ENCODE measurements at regions not wholly inside any gene's neighbourhood (a gene's known extent, or its start where the extent isn't known, plus 50 kb on each side); places are given as distances from the start of the nearest gene placed in this dataset.

- no peak for DNase-seq (ENCODE audit: low read depth)
- TF ChIP-seq CTCF (conservative IDR thresholded peaks at IDR 0.05; ENCODE audit: low read depth, low read length): no peak
- no peak overlapping the region for H3K4me3 ChIP-seq (ENCODE audit: low read depth, low read length)
These were observed 1091.8 kb downstream of the PCDH9 start for GRCh38 chr13:66138172-66138811.

DNA sequence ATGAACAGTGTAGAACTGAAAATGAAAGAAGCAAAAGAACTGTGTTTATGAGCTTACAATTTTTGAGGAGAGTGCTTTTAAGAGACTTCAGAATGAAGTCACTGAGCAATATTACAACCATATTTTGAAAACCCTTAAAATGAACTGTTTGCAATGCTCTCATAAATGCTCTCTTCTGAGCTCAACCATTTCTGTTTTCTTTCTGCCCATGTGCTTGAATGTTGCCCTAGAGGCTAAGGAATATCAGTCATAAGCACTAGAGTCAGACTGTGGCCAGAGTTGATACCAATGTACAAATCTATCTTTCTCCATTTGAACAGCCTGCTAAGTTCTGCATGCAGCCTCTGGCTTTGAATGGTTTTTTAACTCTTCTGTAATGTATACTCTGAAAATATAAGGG lies 1092.8 kb downstream of the PCDH9 start:
- DNase-seq (ENCODE audit: low read depth): no peak
- TF ChIP-seq CTCF (conservative IDR thresholded peaks at IDR 0.05; ENCODE audit: low read depth, low read length): no peak

GRCh38 chr13:66128692-66129269 lies 1101.4 kb downstream of the PCDH9 start:
- no peak for TF ChIP-seq CTCF (conservative IDR thresholded peaks at IDR 0.05; ENCODE audit: low read depth, low read length)
- DNase-seq (ENCODE audit: low read depth): no peak

More for the DNA sequence above, 1092.8 kb downstream of the PCDH9 start:
- H3K4me3 ChIP-seq (ENCODE audit: low read depth, low read length): no peak overlapping the region

DNA sequence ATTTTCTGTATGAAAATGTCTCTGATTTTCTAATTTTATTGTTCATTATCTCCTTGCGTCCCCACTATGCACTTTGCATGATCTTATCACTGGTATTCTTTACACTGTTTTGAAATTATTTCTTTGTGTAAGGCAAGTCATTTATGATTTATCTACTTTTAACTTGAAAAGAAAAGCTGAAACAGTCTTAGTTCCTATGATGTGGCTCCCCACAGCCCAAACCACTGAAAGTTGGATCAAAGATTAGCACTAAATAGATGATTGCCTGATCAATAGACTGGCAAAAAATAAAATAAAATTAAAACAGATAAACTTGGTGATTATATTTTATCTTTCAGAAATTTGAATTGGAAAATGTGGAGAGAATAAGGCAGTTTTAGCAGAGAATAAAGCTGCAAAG lies 1101.9 kb downstream of the PCDH9 start:
- H3K4me3 ChIP-seq (ENCODE audit: low read depth, low read length): no peak overlapping the region
- DNase-seq (ENCODE audit: low read depth): no peak
- no peak for TF ChIP-seq CTCF (conservative IDR thresholded peaks at IDR 0.05; ENCODE audit: low read depth, low read length)

More at GRCh38 chr13:66128692-66129269, 1101.4 kb downstream of the PCDH9 start:
- H3K4me3 ChIP-seq (ENCODE audit: low read depth, low read length): no peak overlapping the region

- no peak for DNase-seq (ENCODE audit: low read depth)
- H3K4me3 ChIP-seq (ENCODE audit: low read depth, low read length): no peak overlapping the region
- TF ChIP-seq CTCF (conservative IDR thresholded peaks at IDR 0.05; ENCODE audit: low read depth, low read length): no peak
These were observed 1112.6 kb downstream of the PCDH9 start for GRCh38 chr13:66117563-66117962.

- DNase-seq (ENCODE audit: low read depth): no peak
- no peak overlapping the region for H3K4me3 ChIP-seq (ENCODE audit: low read depth, low read length)
- TF ChIP-seq CTCF (conservative IDR thresholded peaks at IDR 0.05; ENCODE audit: low read depth, low read length): no peak
These were observed 1116.1 kb downstream of the PCDH9 start for GRCh38 chr13:66113882-66114526.
